ENCODE measurements at regions not wholly inside any gene's neighbourhood (a gene's known extent, or its start where the extent isn't known, plus 50 kb on each side); places are given as distances from the start of the nearest gene placed in this dataset.

DNA sequence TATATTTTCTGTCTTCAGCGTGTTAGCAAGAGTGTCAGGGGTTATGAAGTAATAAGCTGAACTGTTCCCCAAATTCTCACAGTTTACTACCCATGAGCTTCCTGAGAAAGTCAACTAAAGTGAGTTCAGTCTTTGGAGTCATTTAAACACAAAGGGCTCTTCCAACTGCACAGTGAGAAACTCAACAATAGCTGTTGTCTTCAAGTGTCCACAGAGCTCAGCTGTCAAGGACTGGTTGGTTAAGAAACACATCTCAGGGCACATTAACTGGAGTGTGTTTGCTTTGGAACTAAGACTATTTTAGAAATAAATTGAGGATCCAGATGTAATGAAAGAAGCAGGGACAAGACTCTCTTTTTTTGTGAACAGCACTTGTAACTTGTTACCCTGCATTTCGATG is 241.4 kb upstream of the SOX4 start:
- TF ChIP-seq, protein P1, sequence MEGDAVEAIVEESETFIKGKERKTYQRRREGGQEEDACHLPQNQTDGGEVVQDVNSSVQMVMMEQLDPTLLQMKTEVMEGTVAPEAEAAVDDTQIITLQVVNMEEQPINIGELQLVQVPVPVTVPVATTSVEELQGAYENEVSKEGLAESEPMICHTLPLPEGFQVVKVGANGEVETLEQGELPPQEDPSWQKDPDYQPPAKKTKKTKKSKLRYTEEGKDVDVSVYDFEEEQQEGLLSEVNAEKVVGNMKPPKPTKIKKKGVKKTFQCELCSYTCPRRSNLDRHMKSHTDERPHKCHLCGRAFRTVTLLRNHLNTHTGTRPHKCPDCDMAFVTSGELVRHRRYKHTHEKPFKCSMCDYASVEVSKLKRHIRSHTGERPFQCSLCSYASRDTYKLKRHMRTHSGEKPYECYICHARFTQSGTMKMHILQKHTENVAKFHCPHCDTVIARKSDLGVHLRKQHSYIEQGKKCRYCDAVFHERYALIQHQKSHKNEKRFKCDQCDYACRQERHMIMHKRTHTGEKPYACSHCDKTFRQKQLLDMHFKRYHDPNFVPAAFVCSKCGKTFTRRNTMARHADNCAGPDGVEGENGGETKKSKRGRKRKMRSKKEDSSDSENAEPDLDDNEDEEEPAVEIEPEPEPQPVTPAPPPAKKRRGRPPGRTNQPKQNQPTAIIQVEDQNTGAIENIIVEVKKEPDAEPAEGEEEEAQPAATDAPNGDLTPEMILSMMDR (IDR thresholded peaks at IDR 0.05) = no peak
- TF ChIP-seq POLR2A (IDR thresholded peaks at IDR 0.05) = no peak

Data from body of pancreas (tissue), 4 donors.